ENCODE measurements at regions not wholly inside any gene's neighbourhood (a gene's known extent, or its start where the extent isn't known, plus 50 kb on each side); places are given as distances from the start of the nearest gene placed in this dataset.

DNA sequence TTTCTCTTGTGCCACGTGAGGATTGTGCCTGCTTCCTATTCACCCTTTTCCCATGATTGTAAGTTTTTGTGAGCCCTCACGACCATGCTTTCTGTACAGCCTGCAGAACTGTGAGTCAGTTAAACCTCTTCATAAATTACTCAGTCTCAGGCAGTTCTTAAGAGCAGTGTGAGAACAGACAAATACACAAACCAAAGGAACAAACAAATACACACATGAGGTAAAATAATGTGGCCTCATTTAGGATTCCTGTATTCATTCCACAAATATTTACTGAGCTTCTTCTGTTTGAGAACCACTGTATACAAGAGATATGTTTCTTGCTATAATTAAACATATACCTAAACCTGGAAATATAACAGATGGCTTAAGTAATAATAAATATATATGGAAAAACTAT is 760.3 kb downstream of the CDH9 start:
- Histone ChIP-seq H3K36me3 (replicated peaks in 1 of 2; ENCODE audit: control extremely low read depth in 1 of 2, control insufficient read depth in 1 of 2, extremely low read depth in 1 of 2, insufficient read depth in 2 of 2, low read length in 1 of 2) (no peaks in the 10 kb centered on the region), H3K9me3 (ENCODE audit: control extremely low read depth in 1 of 3, control insufficient read depth in 2 of 3, insufficient read depth in 1 of 3, low read length in 2 of 3) (peaks cover 0 to 8% (median 0%) of the 10 kb centered on the region in 3 donors), H3K4me2 (replicated peaks; ENCODE audit: low read depth, low read length, poor library complexity, severe bottlenecking) (no peak overlapping the region), H3K27ac (ENCODE audit: low read length in 2 of 2) (no peak overlapping the region), H3K4me3 (ENCODE audit: control extremely low read depth in 1 of 5, extremely low read depth in 1 of 5, insufficient read depth in 1 of 5, low read depth in 2 of 5, low read length in 4 of 5) (no peak overlapping the region), H4K20me1 (ENCODE audit: control insufficient read depth, insufficient read depth, low read length, poor library complexity, severe bottlenecking) (no peaks in the 10 kb centered on the region), H2AFZ (ENCODE audit: insufficient read depth, low read depth, low read length, poor library complexity, severe bottlenecking) (no peak overlapping the region), H3K27me3 (replicated peaks in 1 of 4; ENCODE audit: control extremely low read depth in 1 of 4, control insufficient read depth in 3 of 4, insufficient read depth in 4 of 4, low read length in 3 of 4) (no peaks in the 10 kb centered on the region), H3K4me1 (ENCODE audit: control insufficient read depth in 2 of 2, insufficient read depth in 2 of 2, low read length in 2 of 2) (no peaks in the 10 kb centered on the region), H3K9ac (ENCODE audit: low read length) (no peak overlapping the region), H3K79me2 (ENCODE audit: control insufficient read depth, insufficient read depth, low read length) (no peaks in the 10 kb centered on the region)
- 53% methylated on average over 2 of the region's 2 CpGs for WGBS (ENCODE audit: insufficient coverage)
- Mint-ChIP-seq H3K4me3 (no peak overlapping the region), H3K27me3 (no peaks in the 10 kb centered on the region), H3K9me3 (ENCODE audit: insufficient read depth) (peaks cover 3% of the 10 kb centered on the region), H3K27ac (no peak overlapping the region), H3K4me1 (no peaks in the 10 kb centered on the region)
- ChIA-PET POLR2A (no interaction called here), CTCF (no interaction called here)
- intact Hi-C loops (cut with micrococcal nuclease), result no loop called here
- TF ChIP-seq, protein P1, sequence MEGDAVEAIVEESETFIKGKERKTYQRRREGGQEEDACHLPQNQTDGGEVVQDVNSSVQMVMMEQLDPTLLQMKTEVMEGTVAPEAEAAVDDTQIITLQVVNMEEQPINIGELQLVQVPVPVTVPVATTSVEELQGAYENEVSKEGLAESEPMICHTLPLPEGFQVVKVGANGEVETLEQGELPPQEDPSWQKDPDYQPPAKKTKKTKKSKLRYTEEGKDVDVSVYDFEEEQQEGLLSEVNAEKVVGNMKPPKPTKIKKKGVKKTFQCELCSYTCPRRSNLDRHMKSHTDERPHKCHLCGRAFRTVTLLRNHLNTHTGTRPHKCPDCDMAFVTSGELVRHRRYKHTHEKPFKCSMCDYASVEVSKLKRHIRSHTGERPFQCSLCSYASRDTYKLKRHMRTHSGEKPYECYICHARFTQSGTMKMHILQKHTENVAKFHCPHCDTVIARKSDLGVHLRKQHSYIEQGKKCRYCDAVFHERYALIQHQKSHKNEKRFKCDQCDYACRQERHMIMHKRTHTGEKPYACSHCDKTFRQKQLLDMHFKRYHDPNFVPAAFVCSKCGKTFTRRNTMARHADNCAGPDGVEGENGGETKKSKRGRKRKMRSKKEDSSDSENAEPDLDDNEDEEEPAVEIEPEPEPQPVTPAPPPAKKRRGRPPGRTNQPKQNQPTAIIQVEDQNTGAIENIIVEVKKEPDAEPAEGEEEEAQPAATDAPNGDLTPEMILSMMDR (IDR thresholded peaks at IDR 0.05), result no peak
- TF ChIP-seq EZH2 (IDR thresholded peaks at IDR 0.05; ENCODE audit: borderline replicate concordance, insufficient read depth, low read depth, low read length, poor library complexity, severe bottlenecking), result no peak
- no peak for ATAC-seq (ENCODE audit: low read depth)
- DNase-seq, result no peak

DNA sequence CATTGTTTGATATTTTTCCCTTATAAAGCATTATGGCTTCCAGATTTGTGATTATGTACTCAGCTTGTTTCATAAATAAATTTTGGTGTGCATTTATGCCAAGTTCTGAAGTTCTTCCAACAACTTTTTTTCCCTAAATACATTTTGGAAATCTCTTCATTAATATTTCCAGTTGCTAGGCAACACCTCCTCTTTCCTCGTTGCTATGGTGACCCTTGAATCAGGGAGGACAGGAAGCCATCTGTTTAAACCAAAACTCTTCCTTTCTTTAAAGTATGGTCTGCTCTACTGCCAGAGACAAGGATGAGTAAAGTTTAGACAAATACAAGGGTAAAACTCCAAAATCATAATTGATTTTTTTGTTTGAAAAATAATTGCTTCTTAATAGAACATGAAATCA is 779.3 kb downstream of the CDH9 start:
- no peak overlapping the region for H3K27ac Mint-ChIP-seq
- WGBS (ENCODE audit: insufficient coverage), result 50% methylated on average over 1 of the region's 1 CpG

More for the DNA sequence above, 779.3 kb downstream of the CDH9 start:
- no peaks in the 10 kb centered on the region for H3K27me3 ChIP-seq (replicated peaks in 1 of 4; ENCODE audit: control extremely low read depth in 1 of 4, control insufficient read depth in 3 of 4, insufficient read depth in 4 of 4, low read length in 3 of 4)
- no peak overlapping the region for H3K4me2 ChIP-seq (replicated peaks; ENCODE audit: low read depth, low read length, poor library complexity, severe bottlenecking)
- H3K9me3 ChIP-seq (ENCODE audit: control extremely low read depth in 1 of 3, control insufficient read depth in 2 of 3, insufficient read depth in 1 of 3, low read length in 2 of 3), result no peaks in the 10 kb centered on the region
- H3K27ac ChIP-seq (ENCODE audit: low read length in 2 of 2), result no peak overlapping the region
- ChIA-PET CTCF (no interaction called here), POLR2A (no interaction called here)
- DNase-seq (no peak), ATAC-seq (ENCODE audit: low read depth) (no peak)
- H3K9me3 Mint-ChIP-seq (ENCODE audit: insufficient read depth), result peaks cover 11% of the 10 kb centered on the region
- H3K4me1 ChIP-seq (ENCODE audit: control insufficient read depth in 2 of 2, insufficient read depth in 2 of 2, low read length in 2 of 2), result no peaks in the 10 kb centered on the region
- H3K9ac ChIP-seq (ENCODE audit: low read length), result no peak overlapping the region
- no peaks in the 10 kb centered on the region for H3K27me3 Mint-ChIP-seq
- no peak overlapping the region for H3K4me3 ChIP-seq (ENCODE audit: control extremely low read depth in 1 of 5, extremely low read depth in 1 of 5, insufficient read depth in 1 of 5, low read depth in 2 of 5, low read length in 4 of 5)
- no peaks in the 10 kb centered on the region for H4K20me1 ChIP-seq (ENCODE audit: control insufficient read depth, insufficient read depth, low read length, poor library complexity, severe bottlenecking)
- no peaks in the 10 kb centered on the region for H3K79me2 ChIP-seq (ENCODE audit: control insufficient read depth, insufficient read depth, low read length)
- intact Hi-C loops (cut with micrococcal nuclease), result no loop called here
- TF ChIP-seq, protein P1 (IDR thresholded peaks at IDR 0.05), result no peak
- TF ChIP-seq EZH2 (IDR thresholded peaks at IDR 0.05; ENCODE audit: borderline replicate concordance, insufficient read depth, low read depth, low read length, poor library complexity, severe bottlenecking), result no peak
- H3K4me1 Mint-ChIP-seq, result no peaks in the 10 kb centered on the region
- no peaks in the 10 kb centered on the region for H3K36me3 ChIP-seq (replicated peaks in 1 of 2; ENCODE audit: control extremely low read depth in 1 of 2, control insufficient read depth in 1 of 2, extremely low read depth in 1 of 2, insufficient read depth in 2 of 2, low read length in 1 of 2)
- H3K4me3 Mint-ChIP-seq, result no peak overlapping the region
- no peak overlapping the region for H2AFZ ChIP-seq (ENCODE audit: insufficient read depth, low read depth, low read length, poor library complexity, severe bottlenecking)

All from B cell (primary cell).